ENCODE measurements at regions not wholly inside any gene's neighbourhood (a gene's known extent, or its start where the extent isn't known, plus 50 kb on each side); places are given as distances from the start of the nearest gene placed in this dataset.

DNA sequence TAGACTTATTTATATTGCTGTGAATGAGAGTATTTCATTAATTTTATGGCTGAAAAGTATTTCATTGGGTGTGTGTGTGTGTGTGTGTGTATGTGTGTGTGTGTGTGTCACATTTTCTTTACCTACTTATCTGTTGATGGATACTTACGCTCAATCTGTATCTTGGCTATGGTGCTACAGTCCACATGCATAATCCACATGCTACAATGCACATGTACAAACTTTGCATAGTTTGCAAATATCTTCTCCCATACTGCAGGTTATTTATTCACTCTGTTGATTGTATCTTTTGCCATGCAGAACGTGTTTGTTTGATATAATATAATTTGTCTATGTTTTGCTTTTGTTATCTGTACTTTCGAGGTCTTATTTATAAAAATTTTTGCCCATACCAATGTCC is 167.8 kb downstream of the RAB28 start:
- H3K36me3 Mint-ChIP-seq (ENCODE audit: low read depth), result peaks cover 2% of the 10 kb centered on the region
- no peak for ATAC-seq
- peaks cover 2% of the 10 kb centered on the region for H3K9me3 Mint-ChIP-seq
- H3K27ac Mint-ChIP-seq, result no peak overlapping the region
- H3K4me1 Mint-ChIP-seq, result no peaks in the 10 kb centered on the region
- H3K27me3 Mint-ChIP-seq, result no peaks in the 10 kb centered on the region
- no peak overlapping the region for H3K4me3 Mint-ChIP-seq
- no peak for DNase-seq

DNA sequence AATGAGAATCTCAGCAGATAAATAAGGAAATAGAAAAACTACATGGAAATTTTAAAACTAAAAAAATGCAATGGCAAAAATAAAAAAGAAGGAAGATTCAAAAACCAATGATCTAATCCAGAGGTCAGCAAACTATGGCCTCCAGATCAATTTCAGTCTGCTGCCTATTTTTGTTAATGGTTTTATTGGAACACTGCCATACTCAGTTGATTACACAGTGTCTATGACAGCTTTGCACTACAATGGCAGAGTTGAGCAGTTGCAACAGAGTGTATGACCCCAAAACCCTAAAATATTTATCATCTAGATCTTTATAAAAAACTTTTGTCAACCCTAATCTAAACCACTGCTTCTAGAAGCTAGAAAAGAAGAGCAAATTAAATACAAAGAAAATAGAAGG is 170.3 kb downstream of the RAB28 start:
- no peak for DNase-seq
- no peaks in the 10 kb centered on the region for H3K4me1 Mint-ChIP-seq
- no peaks in the 10 kb centered on the region for H3K9me3 Mint-ChIP-seq
- no peak overlapping the region for H3K27ac Mint-ChIP-seq
- H3K4me3 Mint-ChIP-seq, result no peak overlapping the region
- no peaks in the 10 kb centered on the region for H3K27me3 Mint-ChIP-seq
- ATAC-seq, result no peak
- H3K36me3 Mint-ChIP-seq (ENCODE audit: low read depth), result peaks cover 2% of the 10 kb centered on the region

DNA sequence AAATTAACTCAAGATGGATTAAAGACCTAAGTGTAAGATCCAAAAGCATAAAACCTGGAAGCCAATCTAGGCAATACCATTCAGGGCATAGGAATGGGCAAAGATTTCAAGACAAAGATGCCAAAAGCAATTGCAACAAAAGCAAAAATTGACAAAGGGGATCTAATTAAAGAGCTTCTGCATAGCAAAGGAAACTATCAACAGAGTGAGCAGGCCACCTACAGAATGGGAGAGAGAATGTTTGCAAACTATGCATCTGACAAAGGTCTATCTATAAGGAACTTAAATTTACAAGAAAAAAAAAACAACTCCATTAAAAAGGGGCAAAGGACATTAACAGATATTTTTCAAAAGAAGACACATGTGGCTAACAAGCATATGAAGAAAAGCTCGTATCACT is 171.9 kb downstream of the RAB28 start:
- Mint-ChIP-seq H3K4me1 (no peaks in the 10 kb centered on the region), H3K27me3 (no peaks in the 10 kb centered on the region), H3K9me3 (no peaks in the 10 kb centered on the region), H3K36me3 (ENCODE audit: low read depth) (peaks cover 2% of the 10 kb centered on the region), H3K4me3 (no peak overlapping the region), H3K27ac (no peak overlapping the region)
- ATAC-seq, result no peak
- DNase-seq, result no peak

DNA sequence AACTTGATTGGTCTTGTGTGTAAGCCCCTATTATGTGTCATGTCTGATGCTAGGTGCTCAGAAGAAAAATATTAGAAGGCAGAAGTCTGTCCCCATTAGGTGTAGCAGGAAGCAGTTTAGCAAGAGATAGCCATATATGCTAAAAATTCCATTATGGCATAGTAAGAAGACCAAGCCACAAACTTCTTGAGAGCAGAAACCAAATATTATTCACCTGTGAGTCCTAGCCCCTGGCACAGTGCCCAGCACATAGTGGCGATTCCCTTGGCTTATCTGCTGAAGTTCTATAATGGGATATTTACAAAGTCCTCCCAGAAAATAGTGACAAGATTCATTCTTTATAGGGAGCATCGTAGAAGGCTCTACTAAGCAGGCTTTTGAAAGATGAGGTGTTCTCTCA is 174.4 kb downstream of the RAB28 start:
- Mint-ChIP-seq H3K9me3 (peaks cover 5% of the 10 kb centered on the region), H3K4me1 (no peaks in the 10 kb centered on the region), H3K36me3 (ENCODE audit: low read depth) (peaks cover 4% of the 10 kb centered on the region), H3K4me3 (no peak overlapping the region), H3K27ac (no peak overlapping the region), H3K27me3 (no peaks in the 10 kb centered on the region)
- no peak for ATAC-seq
- DNase-seq, result no peak

DNA sequence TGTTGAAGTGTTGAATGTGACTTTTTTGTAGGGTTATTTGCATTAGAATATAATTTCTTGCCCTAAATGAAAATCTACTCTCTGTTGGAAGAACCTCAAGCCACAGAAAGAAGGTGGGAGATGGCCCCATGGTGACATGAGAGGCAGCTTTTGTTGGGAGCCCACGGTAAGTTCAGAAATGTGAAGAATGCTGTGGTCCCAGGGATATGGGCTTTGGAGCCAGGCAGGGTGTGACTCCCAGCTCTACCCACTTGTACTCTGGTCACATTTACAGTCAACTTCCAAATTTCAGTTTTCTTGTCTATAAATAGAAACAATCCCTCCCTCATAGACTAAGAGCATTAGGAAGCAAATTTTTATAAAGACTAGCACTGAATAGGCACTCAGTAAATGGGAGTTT is 177.8 kb downstream of the RAB28 start:
- no peak overlapping the region for H3K4me3 Mint-ChIP-seq
- H3K36me3 Mint-ChIP-seq (ENCODE audit: low read depth), result peaks cover 8% of the 10 kb centered on the region
- H3K4me1 Mint-ChIP-seq, result no peaks in the 10 kb centered on the region
- H3K27me3 Mint-ChIP-seq, result no peaks in the 10 kb centered on the region
- no peak for DNase-seq
- no peak for ATAC-seq
- no peak overlapping the region for H3K27ac Mint-ChIP-seq
- peaks cover 10% of the 10 kb centered on the region for H3K9me3 Mint-ChIP-seq

DNA sequence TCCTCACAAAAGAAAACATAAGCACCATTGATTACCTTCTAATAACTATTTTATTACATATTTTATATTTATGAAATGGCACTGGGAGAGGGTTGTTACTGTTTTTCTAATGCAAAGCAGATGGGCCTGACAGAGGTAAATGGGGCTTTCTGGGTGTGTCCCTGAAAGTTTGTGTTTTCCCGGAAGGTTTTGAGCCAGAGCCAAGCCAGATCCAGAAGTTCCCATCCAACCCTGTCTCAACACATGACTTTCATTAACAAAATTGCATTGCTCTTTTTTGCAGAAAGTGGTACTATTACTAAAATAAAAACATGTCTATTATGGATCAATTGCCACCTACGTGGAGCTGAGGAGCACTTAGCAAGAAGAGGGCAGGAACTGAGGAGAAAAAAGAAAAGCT is 181.3 kb downstream of the RAB28 start:
- no peak for DNase-seq
- no peak for ATAC-seq
- Mint-ChIP-seq H3K36me3 (ENCODE audit: low read depth) (peaks cover 26% of the 10 kb centered on the region), H3K9me3 (peaks cover 26% of the 10 kb centered on the region), H3K27me3 (no peaks in the 10 kb centered on the region), H3K4me3 (no peak overlapping the region), H3K27ac (no peak overlapping the region), H3K4me1 (no peaks in the 10 kb centered on the region)

DNA sequence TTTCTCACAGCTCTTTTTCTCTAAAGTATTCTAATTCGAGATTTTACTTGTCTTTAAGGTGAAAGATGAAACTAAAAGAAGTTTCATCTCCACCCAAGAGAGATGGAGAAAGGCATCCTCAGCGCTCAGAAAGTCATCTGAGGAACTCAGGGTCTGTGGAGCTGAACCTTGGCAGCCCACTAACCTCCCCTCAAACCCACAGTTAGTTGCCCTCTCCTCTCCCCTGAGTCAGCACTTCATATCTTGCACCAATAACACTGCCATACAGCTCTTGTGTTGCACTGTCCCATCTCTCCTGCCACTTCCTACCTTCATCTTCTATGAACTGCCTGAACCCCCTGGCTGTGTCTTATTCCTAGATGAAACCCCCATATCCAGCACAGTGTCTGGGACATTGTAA is 184.8 kb downstream of the RAB28 start:
- Mint-ChIP-seq H3K36me3 (ENCODE audit: low read depth) (peaks cover 29% of the 10 kb centered on the region), H3K27me3 (no peaks in the 10 kb centered on the region), H3K4me1 (no peaks in the 10 kb centered on the region), H3K27ac (no peak overlapping the region), H3K4me3 (no peak overlapping the region), H3K9me3 (peaks cover 21% of the 10 kb centered on the region)
- ATAC-seq (no peak), DNase-seq (no peak)

DNA sequence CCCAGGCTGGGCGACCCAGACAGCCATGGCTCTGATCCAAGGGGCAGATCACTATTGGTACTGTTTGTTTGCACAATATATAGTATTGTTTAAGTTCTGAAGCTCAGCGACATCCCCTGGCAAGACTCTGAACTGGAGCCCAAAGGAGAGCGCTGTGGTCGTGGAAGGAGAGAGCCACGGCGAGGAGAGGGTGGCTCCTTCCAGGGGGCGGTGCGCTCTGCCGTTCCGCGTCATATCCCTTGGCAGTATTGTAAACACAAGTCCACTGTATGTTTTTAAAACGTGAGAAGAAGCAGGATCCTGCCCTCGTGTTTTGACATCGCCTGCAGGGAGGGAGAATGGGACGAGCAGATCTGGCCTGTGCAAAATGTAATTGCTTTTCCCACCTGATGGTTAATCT is 185.5 kb downstream of the RAB28 start:
- Mint-ChIP-seq H3K36me3 (ENCODE audit: low read depth) (peaks cover 29% of the 10 kb centered on the region), H3K9me3 (peaks cover 21% of the 10 kb centered on the region), H3K27me3 (no peaks in the 10 kb centered on the region), H3K4me3 (no peak overlapping the region), H3K27ac (no peak overlapping the region), H3K4me1 (no peaks in the 10 kb centered on the region)
- DNase-seq (no peak), ATAC-seq (no peak)

DNA sequence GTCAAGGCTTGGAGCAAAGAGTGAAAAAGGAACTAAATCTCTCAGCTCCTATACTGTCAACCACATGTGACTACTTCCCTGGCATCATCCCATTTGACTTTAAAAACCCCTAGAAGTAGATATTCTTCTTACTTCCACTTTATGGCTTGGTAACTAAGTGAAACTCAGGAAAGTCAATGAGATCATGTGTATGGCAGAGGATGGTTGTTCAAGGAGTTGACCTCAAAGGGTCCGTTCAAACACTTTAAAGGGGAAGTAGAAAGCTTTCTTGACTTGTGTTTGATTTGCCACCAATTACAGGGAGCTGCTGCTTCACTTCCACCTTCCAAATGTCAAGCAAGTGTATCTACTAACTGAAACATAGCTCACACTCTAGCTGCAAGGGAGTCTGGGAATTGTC is 187.2 kb downstream of the RAB28 start:
- Mint-ChIP-seq H3K9me3 (peaks cover 21% of the 10 kb centered on the region), H3K36me3 (ENCODE audit: low read depth) (peaks cover 37% of the 10 kb centered on the region), H3K27me3 (no peaks in the 10 kb centered on the region)

DNA sequence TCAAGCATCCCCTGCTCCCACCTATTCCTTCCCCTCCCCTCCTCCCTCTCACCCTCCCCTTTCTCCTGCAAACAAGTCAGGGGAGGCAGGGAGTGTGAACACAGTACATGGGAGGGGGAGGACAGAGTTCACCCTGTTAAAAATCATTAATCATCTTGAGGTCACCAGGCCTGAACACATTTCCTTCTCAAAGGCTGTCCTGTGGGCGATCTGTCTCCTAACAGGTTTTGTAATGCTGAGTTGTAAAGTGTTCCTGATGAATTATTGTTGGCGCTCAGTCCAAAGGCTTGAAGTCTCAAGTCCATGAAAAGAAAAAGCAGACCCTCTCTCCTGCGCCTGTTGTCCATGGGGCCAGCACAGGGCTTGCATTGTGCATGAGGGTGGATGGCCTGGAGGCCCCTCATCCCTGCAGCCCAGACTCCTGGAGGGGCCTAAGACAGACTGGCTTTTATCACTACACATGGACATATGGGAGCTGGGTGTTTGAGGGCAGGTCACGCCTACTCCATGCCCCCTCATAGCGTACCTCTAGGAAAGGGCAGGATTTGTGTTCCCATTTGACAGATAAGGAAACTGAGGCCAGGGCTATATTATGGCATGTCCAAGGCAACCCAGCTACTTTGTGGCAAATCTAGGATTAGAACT is 189.1 kb downstream of the RAB28 start:
- Mint-ChIP-seq H3K27me3 (no peaks in the 10 kb centered on the region), H3K27ac (no peak overlapping the region), H3K9me3 (peaks cover 7% of the 10 kb centered on the region), H3K4me3 (no peak overlapping the region), H3K4me1 (no peaks in the 10 kb centered on the region), H3K36me3 (ENCODE audit: low read depth) (peaks cover 27% of the 10 kb centered on the region)
- DNase-seq (no peak), ATAC-seq (peak; percentile 10)

More for the DNA sequence above, 187.2 kb downstream of the RAB28 start:
- Mint-ChIP-seq H3K4me3 (no peak overlapping the region), H3K27ac (no peak overlapping the region), H3K4me1 (no peaks in the 10 kb centered on the region)
- no peak for DNase-seq
- ATAC-seq, result no peak

DNA sequence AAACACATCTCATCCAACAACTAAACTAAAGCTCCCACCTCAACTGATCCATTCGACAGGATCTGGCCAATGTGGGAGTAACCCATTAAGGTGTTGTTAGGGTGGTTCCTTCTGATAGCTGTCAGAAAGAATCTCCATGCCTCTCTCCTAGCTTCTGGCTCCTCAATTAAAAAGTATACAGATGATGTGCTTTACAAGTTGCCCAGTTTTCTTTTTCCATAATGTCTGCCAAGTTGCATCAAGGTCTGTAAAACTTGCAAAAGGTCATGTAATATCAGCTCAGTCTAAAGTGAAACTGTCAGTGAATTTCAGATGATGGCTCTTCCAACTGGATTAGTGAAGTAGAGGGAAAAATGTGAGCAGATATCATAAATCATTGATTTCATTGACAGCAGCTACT is 191.8 kb downstream of the RAB28 start:
- ATAC-seq (no peak), DNase-seq (no peak)
- Mint-ChIP-seq H3K4me1 (no peaks in the 10 kb centered on the region), H3K36me3 (ENCODE audit: low read depth) (peaks cover 20% of the 10 kb centered on the region), H3K9me3 (peaks cover 24% of the 10 kb centered on the region), H3K4me3 (no peak overlapping the region), H3K27me3 (no peaks in the 10 kb centered on the region), H3K27ac (no peak overlapping the region)

DNA sequence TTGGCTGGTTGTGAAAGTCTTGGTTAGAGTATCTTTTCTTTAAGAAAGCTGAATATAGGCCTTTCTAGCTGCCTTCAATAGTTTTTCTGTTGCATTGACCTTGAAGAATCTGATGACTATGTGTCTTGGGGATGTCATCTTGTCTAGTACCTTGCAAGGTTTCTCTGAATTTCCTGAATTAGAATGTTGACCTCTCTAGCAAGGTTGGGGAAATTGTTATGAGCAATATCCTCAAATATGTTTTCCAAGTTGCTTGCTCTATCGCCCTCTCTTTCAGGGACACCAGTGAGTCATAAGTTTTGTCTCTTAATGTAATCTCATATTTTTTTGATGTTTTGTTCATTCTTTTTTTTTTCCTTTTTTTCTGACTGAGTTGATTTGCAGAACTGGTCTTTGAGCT is 194.7 kb downstream of the RAB28 start:
- DNase-seq (no peak), ATAC-seq (no peak)
- H3K27ac Mint-ChIP-seq, result no peak overlapping the region
- H3K36me3 Mint-ChIP-seq (ENCODE audit: low read depth), result peaks cover 17% of the 10 kb centered on the region
- H3K4me1 Mint-ChIP-seq, result no peaks in the 10 kb centered on the region
- no peak overlapping the region for H3K4me3 Mint-ChIP-seq
- H3K27me3 Mint-ChIP-seq, result no peaks in the 10 kb centered on the region
- H3K9me3 Mint-ChIP-seq, result peaks cover 46% of the 10 kb centered on the region

DNA sequence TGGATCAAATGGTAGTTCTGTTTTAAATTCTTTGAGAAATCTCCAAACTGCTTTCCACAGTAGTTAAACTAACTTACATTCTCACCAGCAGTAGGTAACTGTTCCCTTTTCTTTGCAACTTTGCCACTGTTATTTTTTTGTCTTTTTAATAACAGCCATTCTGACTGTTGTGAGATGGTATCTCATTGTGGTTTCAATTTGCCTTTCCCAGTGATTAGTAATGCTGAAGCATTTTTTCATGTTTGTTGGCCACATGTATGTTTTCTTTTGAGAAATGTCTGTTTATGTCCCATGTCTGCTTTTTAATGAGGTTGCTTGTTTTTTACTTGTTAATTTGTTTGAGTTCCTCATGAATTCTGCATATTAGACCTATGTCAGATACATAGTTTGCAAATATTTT is 198.8 kb downstream of the RAB28 start:
- Mint-ChIP-seq H3K4me3 (no peak overlapping the region), H3K36me3 (ENCODE audit: low read depth) (peaks cover 3% of the 10 kb centered on the region), H3K9me3 (peaks cover 48% of the 10 kb centered on the region), H3K27ac (no peak overlapping the region), H3K4me1 (no peaks in the 10 kb centered on the region), H3K27me3 (no peaks in the 10 kb centered on the region)
- no peak for ATAC-seq
- no peak for DNase-seq

DNA sequence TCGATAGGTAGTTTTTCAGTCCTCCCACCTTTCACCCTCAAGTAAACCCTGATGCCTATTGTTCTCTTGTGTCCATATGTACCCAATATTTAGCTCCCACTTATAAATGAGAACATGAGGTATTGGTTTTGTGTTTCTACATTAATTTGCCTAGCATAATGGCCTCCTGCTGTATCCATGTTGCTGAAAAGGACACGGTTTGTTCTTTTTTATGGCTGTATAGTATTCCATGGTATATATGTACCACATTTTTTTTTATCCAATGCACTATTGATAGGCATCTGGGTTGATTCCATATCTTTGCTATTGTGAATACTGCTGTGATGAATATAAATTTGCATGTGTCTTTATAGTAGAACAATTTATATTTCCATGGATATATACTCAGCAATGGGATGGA is 199.2 kb downstream of the RAB28 start:
- no peak overlapping the region for H3K4me3 Mint-ChIP-seq
- H3K4me1 Mint-ChIP-seq, result no peaks in the 10 kb centered on the region
- DNase-seq (no peak), ATAC-seq (no peak)
- peaks cover 3% of the 10 kb centered on the region for H3K36me3 Mint-ChIP-seq (ENCODE audit: low read depth)
- H3K27ac Mint-ChIP-seq, result no peak overlapping the region
- no peaks in the 10 kb centered on the region for H3K27me3 Mint-ChIP-seq
- H3K9me3 Mint-ChIP-seq, result peaks cover 48% of the 10 kb centered on the region

DNA sequence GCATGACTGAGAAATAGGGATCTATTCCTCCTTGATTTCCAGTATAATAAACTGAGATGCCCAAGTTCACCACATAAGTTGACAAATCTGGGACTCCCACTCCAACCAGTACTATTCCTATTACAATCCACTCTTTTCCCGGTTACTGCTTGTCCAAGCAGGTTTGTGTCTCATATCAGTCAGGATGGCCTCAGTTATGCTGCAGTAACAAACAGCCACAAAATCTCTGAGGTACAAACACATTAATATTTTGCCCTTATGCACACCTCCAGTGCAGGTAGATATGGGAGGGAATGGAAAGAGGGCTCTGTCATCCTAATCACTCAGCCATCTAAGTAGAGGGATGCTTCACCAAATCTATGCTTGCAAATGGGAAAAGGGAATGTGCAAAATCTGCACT is 207.8 kb downstream of the RAB28 start:
- Mint-ChIP-seq H3K27me3 (no peaks in the 10 kb centered on the region), H3K4me1 (no peaks in the 10 kb centered on the region), H3K36me3 (ENCODE audit: low read depth) (peaks cover 13% of the 10 kb centered on the region), H3K27ac (no peak overlapping the region), H3K9me3 (peaks cover 31% of the 10 kb centered on the region), H3K4me3 (no peak overlapping the region)
- DNase-seq, result no peak
- no peak for ATAC-seq

DNA sequence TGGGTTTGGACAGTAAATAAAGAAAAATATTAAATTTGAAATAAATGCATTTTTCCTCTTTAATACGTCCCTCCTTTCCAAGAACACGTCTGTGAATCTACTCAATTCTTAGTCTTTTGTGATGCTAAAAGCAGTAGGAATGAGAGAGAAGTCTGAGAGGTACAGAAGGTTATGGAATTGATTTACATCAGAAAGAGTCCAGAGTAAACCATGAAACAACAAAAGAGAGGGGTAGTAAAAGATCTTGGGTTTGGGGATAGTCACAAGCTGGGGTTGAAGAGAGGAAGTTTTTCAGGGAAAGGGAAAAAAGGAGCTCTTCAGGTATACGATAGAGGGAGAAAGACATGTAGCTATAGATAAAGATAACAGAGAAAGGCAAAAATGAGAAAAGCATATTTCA is 215.4 kb downstream of the RAB28 start:
- ATAC-seq (no peak), DNase-seq (no peak)
- Mint-ChIP-seq H3K27ac (no peak overlapping the region), H3K9me3 (peaks cover 8% of the 10 kb centered on the region), H3K36me3 (ENCODE audit: low read depth) (peaks cover 6% of the 10 kb centered on the region), H3K4me1 (peaks cover 6% of the 10 kb centered on the region), H3K4me3 (no peak overlapping the region), H3K27me3 (no peaks in the 10 kb centered on the region)
